H9 (cell line): ENCODE measurements at regions not wholly inside any gene's neighbourhood (a gene's known extent, or its start where the extent isn't known, plus 50 kb on each side); places are given as distances from the start of the nearest gene placed in this dataset.

Source experiments
- DNase-seq: peaks from one replicate; pipeline ENCODE4 v3.0.0-alpha.2; 2017
- H2AFZ ChIP-seq: one replicate; pipeline ENCODE4 v1.6.1; 2013; ENCODE audit warnings: mild to moderate bottlenecking, low read length, control low read depth, moderate library complexity
- H2AK5ac ChIP-seq: 2 replicates; pipeline ENCODE4 v1.6.1; 2013; ENCODE audit warnings: low read length, control low read depth, mixed read lengths; ENCODE audit not compliant: insufficient read length
- H2BK120ac ChIP-seq: one replicate; pipeline ENCODE4 v1.6.1; 2013; ENCODE audit warnings: low read depth, mild to moderate bottlenecking, low read length, control low read depth, inconsistent platforms; ENCODE audit not compliant: poor library complexity, severe bottlenecking
- H2BK12ac ChIP-seq: 2 replicates; pipeline ENCODE4 v1.6.1; 2013; ENCODE audit warnings: low read length, control low read depth, mixed read lengths, low read depth; ENCODE audit not compliant: insufficient read length
- H2BK15ac ChIP-seq: 2 replicates; pipeline ENCODE4 v1.6.1; 2013; ENCODE audit warnings: low read depth, low read length, control low read depth
- H2BK20ac ChIP-seq: one replicate; pipeline ENCODE4 v1.6.1; 2013; ENCODE audit warnings: low read depth, mild to moderate bottlenecking, low read length, control low read depth, inconsistent platforms; ENCODE audit not compliant: poor library complexity, severe bottlenecking
- H2BK5ac ChIP-seq: 2 replicates; pipeline ENCODE4 v1.6.1; 2013; ENCODE audit warnings: low read length, control low read depth, mixed read lengths; ENCODE audit not compliant: insufficient read length
- H3K14ac ChIP-seq: 2 replicates; pipeline ENCODE4 v1.6.1; 2013; ENCODE audit warnings: low read length, control low read depth; ENCODE audit not compliant: insufficient read depth
- H3K18ac ChIP-seq: 2 replicates; pipeline ENCODE4 v1.6.1; 2013; ENCODE audit warnings: low read depth, mild to moderate bottlenecking, mixed read lengths, low read length, control low read depth; ENCODE audit not compliant: insufficient read length
- H3K23ac ChIP-seq: 2 replicates; pipeline ENCODE4 v1.6.1; 2013; ENCODE audit warnings: low read length, control low read depth, mixed read lengths, low read depth; ENCODE audit not compliant: insufficient read length
- H3K23me2 ChIP-seq: 2 replicates; pipeline ENCODE4 v1.6.1; 2013; ENCODE audit warnings: low read depth, mild to moderate bottlenecking, mixed read lengths, low read length, control low read depth; ENCODE audit not compliant: insufficient read length, poor library complexity, severe bottlenecking
- H3K27ac ChIP-seq: 2 replicates; pipeline ENCODE4 v1.5.1; 2013; ENCODE audit warnings: low read length, control low read depth, mixed read lengths, low read depth; ENCODE audit not compliant: insufficient read length
- H3K27me3 ChIP-seq: 2 replicates; pipeline ENCODE4 v1.6.1; 2013; ENCODE audit warnings: low read length, control low read depth, inconsistent platforms; ENCODE audit not compliant: insufficient read depth
- H3K4ac ChIP-seq: 2 replicates; pipeline ENCODE4 v1.6.1; 2013; ENCODE audit warnings: low read depth, mild to moderate bottlenecking, control low read depth, inconsistent platforms, low read length, moderate library complexity
- H3K4me1 ChIP-seq: 2 replicates; pipeline ENCODE4 v1.6.1; 2013; ENCODE audit warnings: low read length, control low read depth, inconsistent platforms; ENCODE audit not compliant: insufficient read depth
- H3K4me2 ChIP-seq: 2 replicates; pipeline ENCODE4 v1.6.1; 2013; ENCODE audit warnings: low read length, control low read depth, mixed read lengths; ENCODE audit not compliant: insufficient read length, insufficient read depth
- H3K56ac ChIP-seq: 2 replicates; pipeline ENCODE4 v1.6.1; 2013; ENCODE audit warnings: low read depth, mild to moderate bottlenecking, mixed read lengths, low read length, control low read depth; ENCODE audit not compliant: insufficient read length
- H3K79me1 ChIP-seq: 2 replicates; pipeline ENCODE4 v1.6.1; 2013; ENCODE audit warnings: low read depth, mild to moderate bottlenecking, moderate library complexity, low read length, control low read depth, inconsistent platforms; ENCODE audit not compliant: insufficient read depth, poor library complexity, severe bottlenecking
- H3K79me2 ChIP-seq: 2 replicates; pipeline ENCODE4 v1.6.1; 2013; ENCODE audit warnings: low read length, control low read depth, inconsistent platforms; ENCODE audit not compliant: insufficient read depth
- H3K9ac ChIP-seq: 2 replicates; pipeline ENCODE4 v1.6.1; 2013; ENCODE audit warnings: low read length, control low read depth, mixed read lengths; ENCODE audit not compliant: insufficient read length; ENCODE audit errors: extremely low read depth
- H3K9me3 ChIP-seq: one replicate; pipeline ENCODE4 v1.6.1; 2013; ENCODE audit warnings: low read depth, low read length, inconsistent platforms; ENCODE audit not compliant: control insufficient read depth
- H3T11ph ChIP-seq: one replicate; pipeline ENCODE4 v1.6.1; 2013; ENCODE audit warnings: mild to moderate bottlenecking, low read length, control low read depth, inconsistent platforms
- H4K20me1 ChIP-seq: one replicate; pipeline ENCODE4 v1.6.1; 2013; ENCODE audit not compliant: control insufficient read depth, insufficient read length, insufficient read depth
- H4K5ac ChIP-seq: 2 replicates; pipeline ENCODE4 v1.6.1; 2013; ENCODE audit warnings: low read depth, mild to moderate bottlenecking, mixed read lengths, low read length, control low read depth; ENCODE audit not compliant: insufficient read length
- H4K8ac ChIP-seq: replicated peaks from 2 replicates; pipeline ENCODE4 v1.6.1; 2013; ENCODE audit warnings: low read length, control low read depth, mixed read lengths, low read depth; ENCODE audit not compliant: insufficient read length
- H4K91ac ChIP-seq: 2 replicates; pipeline ENCODE4 v1.6.1; 2013; ENCODE audit warnings: low read depth, mild to moderate bottlenecking, moderate library complexity, mixed read lengths, low read length, control low read depth; ENCODE audit not compliant: insufficient read length
- H3K27ac Mint-ChIP-seq, 3 experiments: 2 replicates in 2 of 3; 3 replicates in 1 of 3; pipeline ENCODE4 v1.8.0; 2020 to 2021; ENCODE audit warnings: mixed read lengths in 3 of 3, mild to moderate bottlenecking in 1 of 3, moderate library complexity in 1 of 3
- H3K27me3 Mint-ChIP-seq: 2 replicates; pipeline ENCODE4 v1.8.0; 2021; ENCODE audit warnings: low read depth, mild to moderate bottlenecking, moderate library complexity, mixed read lengths
- H3K36me3 Mint-ChIP-seq, 3 experiments: 2 replicates in 2 of 3; 3 replicates in 1 of 3; pipeline ENCODE4 v1.8.0; 2020 to 2021; ENCODE audit warnings: low read depth in 3 of 3, mixed read lengths in 3 of 3; ENCODE audit not compliant: insufficient read depth in 1 of 3
- H3K4me1 Mint-ChIP-seq, 2 experiments: 2 replicates each; pipeline ENCODE4 v1.8.0; 2020; ENCODE audit warnings: mixed read lengths in 2 of 2
- H3K4me3 Mint-ChIP-seq, 2 experiments: 2 replicates in 1 of 2; 3 replicates in 1 of 2; pipeline ENCODE4 v1.8.0; 2020 to 2021; ENCODE audit warnings: mild to moderate bottlenecking in 2 of 2, mixed read lengths in 2 of 2, moderate library complexity in 1 of 2
- H3K9me3 Mint-ChIP-seq, 2 experiments: 2 replicates in 1 of 2; 3 replicates in 1 of 2; pipeline ENCODE4 v1.8.0; 2020; ENCODE audit warnings: mild to moderate bottlenecking in 2 of 2, mixed read lengths in 2 of 2, moderate library complexity in 1 of 2
- WGBS: extraction: QIAGEN DNeasy Blood & Tissue Kit; methylation state at CpG from one replicate; pipeline ENCODE4 v1.1.7; 2013; ENCODE audit warnings: missing lambda C conversion rate, low lambda C conversion rate, mixed read lengths; ENCODE audit not compliant: insufficient read length; ENCODE audit errors: extremely low coverage; 5-methylcytosine and 5-hydroxymethylcytosine counted together
- TF ChIP-seq, protein P1 (sequence below): fragments of 200-600 bp; sonication (generic); conservative IDR thresholded peaks from 3 replicates; pipeline ENCODE4 v1.8.0; 2021; ENCODE audit warnings: antibody characterized with exemption, mild to moderate bottlenecking

DNA sequence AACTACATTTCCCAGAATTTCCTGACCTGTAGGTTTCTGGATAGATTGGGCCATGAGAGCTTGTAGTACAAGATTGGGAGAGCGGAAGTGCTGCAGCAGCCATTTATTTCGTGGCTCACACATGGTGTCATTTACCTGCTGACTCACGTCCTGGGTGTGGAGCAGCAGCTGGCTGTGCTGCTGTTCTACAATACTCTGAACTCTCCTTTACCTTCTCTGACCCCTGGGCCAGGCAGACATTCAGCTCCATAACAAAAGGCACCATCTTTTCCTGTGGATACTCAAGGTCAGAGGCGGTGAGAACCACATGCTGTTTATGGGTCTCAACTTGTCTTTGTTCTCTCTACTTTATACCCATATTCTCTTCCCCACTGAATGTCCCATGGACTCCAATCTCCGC lies 490.2 kb downstream of the IGSF11 start:
- no peak overlapping the region for H3K4me3 Mint-ChIP-seq
- Histone ChIP-seq H4K91ac (no peak overlapping the region), H3K9me3 (no peaks in the 10 kb centered on the region), H3K4me1 (peaks cover 3% of the 10 kb centered on the region; the same call in 1 of the 2 replicates), H3K56ac (no peak overlapping the region), H4K8ac (no peak overlapping the region), H4K20me1 (no peaks in the 10 kb centered on the region), H3K9ac (no peak overlapping the region), H3T11ph (no peak overlapping the region), H3K27me3 (no peaks in the 10 kb centered on the region), H3K23ac (no peak overlapping the region), H2BK120ac (no peak overlapping the region), H2BK12ac (no peak overlapping the region), H3K4ac (no peak overlapping the region), H3K79me1 (no peaks in the 10 kb centered on the region), H3K18ac (no peak overlapping the region), H2BK15ac (no peak overlapping the region), H2BK20ac (no peak overlapping the region), H2AFZ (no peak overlapping the region), H3K4me2 (no peak overlapping the region), H2AK5ac (no peak overlapping the region), H2BK5ac (no peak overlapping the region), H3K23me2 (no peaks in the 10 kb centered on the region), H4K5ac (no peak overlapping the region), H3K27ac (no peak overlapping the region), H3K79me2 (no peaks in the 10 kb centered on the region), H3K14ac (no peak overlapping the region; the same call in 1 of the 2 replicates)
- peak overlapping the region in 1 of 3 experiments; percentile 6; a peak in 1 of 7 replicates for H3K27ac Mint-ChIP-seq
- no peaks in the 10 kb centered on the region; a peak in 1 of 7 replicates for H3K36me3 Mint-ChIP-seq
- no peaks in the 10 kb centered on the region for H3K9me3 Mint-ChIP-seq
- TF ChIP-seq, protein P1, sequence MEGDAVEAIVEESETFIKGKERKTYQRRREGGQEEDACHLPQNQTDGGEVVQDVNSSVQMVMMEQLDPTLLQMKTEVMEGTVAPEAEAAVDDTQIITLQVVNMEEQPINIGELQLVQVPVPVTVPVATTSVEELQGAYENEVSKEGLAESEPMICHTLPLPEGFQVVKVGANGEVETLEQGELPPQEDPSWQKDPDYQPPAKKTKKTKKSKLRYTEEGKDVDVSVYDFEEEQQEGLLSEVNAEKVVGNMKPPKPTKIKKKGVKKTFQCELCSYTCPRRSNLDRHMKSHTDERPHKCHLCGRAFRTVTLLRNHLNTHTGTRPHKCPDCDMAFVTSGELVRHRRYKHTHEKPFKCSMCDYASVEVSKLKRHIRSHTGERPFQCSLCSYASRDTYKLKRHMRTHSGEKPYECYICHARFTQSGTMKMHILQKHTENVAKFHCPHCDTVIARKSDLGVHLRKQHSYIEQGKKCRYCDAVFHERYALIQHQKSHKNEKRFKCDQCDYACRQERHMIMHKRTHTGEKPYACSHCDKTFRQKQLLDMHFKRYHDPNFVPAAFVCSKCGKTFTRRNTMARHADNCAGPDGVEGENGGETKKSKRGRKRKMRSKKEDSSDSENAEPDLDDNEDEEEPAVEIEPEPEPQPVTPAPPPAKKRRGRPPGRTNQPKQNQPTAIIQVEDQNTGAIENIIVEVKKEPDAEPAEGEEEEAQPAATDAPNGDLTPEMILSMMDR: no peak
- DNase-seq: peak; percentile 40
- WGBS: no CpG with 5 or more reads among the region's 5 CpGs
- H3K27me3 Mint-ChIP-seq: no peaks in the 10 kb centered on the region
- H3K4me1 Mint-ChIP-seq: peaks cover 8 to 9% of the 10 kb centered on the region in 2 experiments
